Activated CD4-positive, alpha-beta memory T cell treated with anti-CD3 and anti-CD28 coated beads for 36 hours (primary cell): ENCODE measurements at regions not wholly inside any gene's neighbourhood (a gene's known extent, or its start where the extent isn't known, plus 50 kb on each side); places are given as distances from the start of the nearest gene placed in this dataset.

Source experiments
- CTCF ChIA-PET: fragments of 350-600 bp; sonication (Branson Sonifier 250); formaldehyde crosslinking; loops from one replicate; lab custom pipeline; 2021; ENCODE audit warnings: antibody characterized with exemption, inconsistent platforms; lab: Charles Lee
- POLR2A ChIA-PET: fragments of 350-600 bp; sonication (Branson Sonifier 250); formaldehyde crosslinking; loops from one replicate; lab custom pipeline; 2021; ENCODE audit warnings: antibody characterized with exemption; lab: Charles Lee
- DNase-seq: peaks from one replicate; pipeline ENCODE4 v3.0.0-alpha.2; 2020
- H3K27ac Mint-ChIP-seq: one replicate; pipeline ENCODE4 v1.8.0; 2021; ENCODE audit warnings: mixed read lengths
- H3K27me3 Mint-ChIP-seq: one replicate; pipeline ENCODE4 v1.8.0; 2021; ENCODE audit warnings: mixed read lengths
- H3K36me3 Mint-ChIP-seq: one replicate; pipeline ENCODE4 v1.8.0; 2021; ENCODE audit warnings: mixed read lengths
- H3K4me1 Mint-ChIP-seq: one replicate; pipeline ENCODE4 v1.8.0; 2021; ENCODE audit warnings: low read depth, mixed read lengths
- H3K4me3 Mint-ChIP-seq: one replicate; pipeline ENCODE4 v1.8.0; 2021; ENCODE audit warnings: mild to moderate bottlenecking, mixed read lengths
- H3K9me3 Mint-ChIP-seq: one replicate; pipeline ENCODE4 v1.8.0; 2021; ENCODE audit warnings: mixed read lengths
- intact Hi-C: fragments of 100-400 bp; cut with micrococcal nuclease; formaldehyde crosslinking; loops from one replicate; pipeline ENCODE4 v1.15.1; 2023

DNA sequence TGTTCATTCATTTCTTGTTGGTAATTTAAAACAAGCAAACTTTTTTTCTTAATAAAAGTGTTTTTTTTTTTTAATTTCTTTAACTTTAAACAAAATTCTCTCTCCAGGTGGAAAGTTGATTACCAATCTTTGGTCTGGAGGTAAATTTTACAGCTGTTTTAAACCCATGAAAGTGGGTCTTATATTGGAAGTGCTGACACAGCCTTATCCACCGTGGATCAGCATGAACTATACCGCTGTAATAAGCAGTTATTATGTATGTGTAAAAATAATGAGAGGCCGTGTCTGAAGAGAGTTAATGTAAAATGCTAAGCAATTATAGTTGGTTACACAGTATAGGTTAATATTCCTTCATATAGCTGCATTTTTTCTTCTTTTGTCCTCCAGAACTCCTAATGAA, 378.1 kb upstream of the ATP5MC3 start:
- peaks cover 4% of the 10 kb centered on the region for H3K27me3 Mint-ChIP-seq
- H3K4me1 Mint-ChIP-seq, result no peaks in the 10 kb centered on the region
- CTCF ChIA-PET, result no interaction called here
- H3K36me3 Mint-ChIP-seq, result no peaks in the 10 kb centered on the region
- H3K4me3 Mint-ChIP-seq, result no peak overlapping the region
- no peak overlapping the region for H3K27ac Mint-ChIP-seq
- intact Hi-C loops, result no loop called here
- POLR2A ChIA-PET, result no interaction called here
- H3K9me3 Mint-ChIP-seq, result no peaks in the 10 kb centered on the region
- DNase-seq, result no peak

GRCh38 chr2:175557810-175558377, 376.4 kb upstream of the ATP5MC3 start:
- peaks cover 5% of the 10 kb centered on the region for H3K27me3 Mint-ChIP-seq
- H3K27ac Mint-ChIP-seq, result no peak overlapping the region
- no peaks in the 10 kb centered on the region for H3K4me1 Mint-ChIP-seq
- no peaks in the 10 kb centered on the region for H3K9me3 Mint-ChIP-seq
- ChIA-PET CTCF (no interaction called here), POLR2A (no interaction called here)
- no peaks in the 10 kb centered on the region for H3K36me3 Mint-ChIP-seq
- no peak for DNase-seq
- intact Hi-C loops, result no loop called here
- H3K4me3 Mint-ChIP-seq, result no peak overlapping the region

- Mint-ChIP-seq H3K36me3 (no peaks in the 10 kb centered on the region), H3K4me1 (no peaks in the 10 kb centered on the region), H3K27me3 (peaks cover 10% of the 10 kb centered on the region), H3K9me3 (no peaks in the 10 kb centered on the region), H3K4me3 (no peak overlapping the region), H3K27ac (no peak overlapping the region)
- intact Hi-C loops, result no loop called here
- DNase-seq, result no peak
- ChIA-PET POLR2A (no interaction called here), CTCF (no interaction called here)
These were observed 372.4 kb upstream of the ATP5MC3 start for GRCh38 chr2:175553910-175554309.

DNA sequence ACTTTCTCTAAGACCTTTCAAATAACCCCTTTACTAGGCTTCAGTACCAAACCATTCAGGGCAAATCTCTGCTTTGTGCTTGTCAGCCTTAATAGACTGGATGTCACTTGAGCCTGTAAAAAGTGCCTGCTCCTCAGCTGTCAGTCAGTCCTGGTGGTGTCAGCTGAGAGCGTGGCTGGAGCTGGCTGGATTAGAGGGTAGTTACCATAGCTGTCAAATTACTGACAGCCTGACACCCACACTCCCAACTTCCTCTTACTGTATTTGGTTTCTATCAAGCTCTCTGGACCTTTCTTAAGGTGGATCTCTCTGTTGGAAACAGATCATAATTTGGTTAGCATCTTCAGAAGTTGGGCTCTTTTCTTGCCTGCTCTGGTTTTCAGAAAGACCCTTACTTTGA, 371.4 kb upstream of the ATP5MC3 start:
- POLR2A ChIA-PET, result no interaction called here
- Mint-ChIP-seq H3K36me3 (no peaks in the 10 kb centered on the region), H3K27me3 (peaks cover 9% of the 10 kb centered on the region), H3K4me3 (no peak overlapping the region), H3K27ac (no peak overlapping the region), H3K4me1 (no peaks in the 10 kb centered on the region), H3K9me3 (no peaks in the 10 kb centered on the region)
- no peak for DNase-seq
- CTCF ChIA-PET, result no interaction called here
- intact Hi-C loops, result no loop called here

- H3K36me3 Mint-ChIP-seq, result no peaks in the 10 kb centered on the region
- CTCF ChIA-PET, result no interaction called here
- H3K4me3 Mint-ChIP-seq, result no peak overlapping the region
- no peak for DNase-seq
- POLR2A ChIA-PET, result no interaction called here
- H3K27ac Mint-ChIP-seq, result no peak overlapping the region
- peaks cover 12% of the 10 kb centered on the region for H3K9me3 Mint-ChIP-seq
- no peaks in the 10 kb centered on the region for H3K4me1 Mint-ChIP-seq
- no peaks in the 10 kb centered on the region for H3K27me3 Mint-ChIP-seq
- intact Hi-C loops, result no loop called here
These were observed 358.9 kb upstream of the ATP5MC3 start for GRCh38 chr2:175540421-175540820.

- Mint-ChIP-seq H3K36me3 (no peaks in the 10 kb centered on the region), H3K27ac (no peak overlapping the region), H3K4me1 (no peaks in the 10 kb centered on the region), H3K9me3 (peaks cover 10% of the 10 kb centered on the region), H3K4me3 (no peak overlapping the region), H3K27me3 (no peaks in the 10 kb centered on the region)
- no peak for DNase-seq
- intact Hi-C loops, result no loop called here
- ChIA-PET POLR2A (no interaction called here), CTCF (no interaction called here)
These were observed 357.6 kb upstream of the ATP5MC3 start for GRCh38 chr2:175539122-175539521.

DNA sequence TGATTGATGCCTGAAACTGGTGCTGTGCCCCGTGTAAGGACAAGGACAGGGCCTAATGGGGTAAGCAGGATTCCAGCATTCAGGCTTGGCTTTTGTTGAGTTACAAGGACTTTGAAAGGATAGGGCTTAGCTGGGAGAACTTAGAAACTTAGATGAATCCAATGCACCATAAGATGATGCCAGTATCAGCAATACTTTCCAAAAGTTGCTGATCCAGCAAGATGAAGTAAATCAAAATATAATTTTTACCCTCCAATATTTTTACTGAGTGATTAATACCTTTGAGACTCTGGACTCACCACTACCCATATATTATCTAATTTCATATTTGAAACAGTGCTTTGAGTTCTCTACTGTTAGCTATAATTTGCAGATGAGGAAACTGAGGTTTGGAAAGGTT, 354.5 kb upstream of the ATP5MC3 start:
- CTCF ChIA-PET, result no interaction called here
- Mint-ChIP-seq H3K36me3 (no peaks in the 10 kb centered on the region), H3K27ac (no peak overlapping the region), H3K27me3 (no peaks in the 10 kb centered on the region), H3K4me3 (no peak overlapping the region), H3K9me3 (no peaks in the 10 kb centered on the region), H3K4me1 (no peaks in the 10 kb centered on the region)
- intact Hi-C loops, result no loop called here
- POLR2A ChIA-PET, result no interaction called here
- DNase-seq, result no peak

DNA sequence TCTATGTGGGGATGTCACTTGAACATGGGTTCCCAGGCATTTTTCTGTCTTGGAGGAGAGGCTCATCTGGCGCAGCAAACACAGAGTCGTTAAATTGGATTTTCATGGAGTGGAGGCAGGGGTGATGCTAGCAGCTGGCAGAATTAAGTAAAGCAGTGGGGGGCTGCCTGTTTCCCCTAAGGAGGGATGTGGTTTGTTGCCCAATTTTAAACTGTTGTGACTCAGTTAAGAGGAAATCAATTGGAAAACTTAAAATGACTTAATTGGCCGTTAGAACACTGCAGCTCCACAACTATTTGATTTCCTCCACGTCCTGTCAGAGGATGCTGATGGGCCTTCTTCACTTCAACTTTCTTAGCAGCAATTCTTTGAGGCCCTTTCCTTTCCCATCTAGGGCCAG, 354.1 kb upstream of the ATP5MC3 start:
- Mint-ChIP-seq H3K9me3 (no peaks in the 10 kb centered on the region), H3K36me3 (no peaks in the 10 kb centered on the region), H3K4me1 (no peaks in the 10 kb centered on the region), H3K4me3 (no peak overlapping the region), H3K27me3 (no peaks in the 10 kb centered on the region), H3K27ac (no peak overlapping the region)
- intact Hi-C loops, result no loop called here
- ChIA-PET POLR2A (no interaction called here), CTCF (no interaction called here)
- no peak for DNase-seq

GRCh38 chr2:175525975-175526374, 344.5 kb upstream of the ATP5MC3 start:
- no peak for DNase-seq
- H3K9me3 Mint-ChIP-seq, result no peaks in the 10 kb centered on the region
- H3K27ac Mint-ChIP-seq, result no peak overlapping the region
- no peaks in the 10 kb centered on the region for H3K36me3 Mint-ChIP-seq
- no peak overlapping the region for H3K4me3 Mint-ChIP-seq
- intact Hi-C loops, result no loop called here
- ChIA-PET CTCF (no interaction called here), POLR2A (no interaction called here)
- no peaks in the 10 kb centered on the region for H3K4me1 Mint-ChIP-seq
- H3K27me3 Mint-ChIP-seq, result peaks cover 3% of the 10 kb centered on the region

- Mint-ChIP-seq H3K27me3 (no peaks in the 10 kb centered on the region), H3K4me1 (no peaks in the 10 kb centered on the region), H3K9me3 (no peaks in the 10 kb centered on the region), H3K4me3 (no peak overlapping the region), H3K36me3 (no peaks in the 10 kb centered on the region), H3K27ac (no peak overlapping the region)
- DNase-seq, result no peak
- POLR2A ChIA-PET, result no interaction called here
- CTCF ChIA-PET, result interaction anchor here (0.6 kb wide), 1 partner anchor 254 kb away, joined by 3 read pairs; no protein-coding TSS in a partner anchor
- intact Hi-C loops, result no loop called here
These were observed 341.5 kb upstream of the ATP5MC3 start for GRCh38 chr2:175523001-175523400.

- Mint-ChIP-seq H3K36me3 (no peaks in the 10 kb centered on the region), H3K27me3 (no peaks in the 10 kb centered on the region), H3K4me1 (no peaks in the 10 kb centered on the region), H3K4me3 (no peak overlapping the region), H3K9me3 (no peaks in the 10 kb centered on the region), H3K27ac (no peak overlapping the region)
- DNase-seq, result no peak
- intact Hi-C loops, result no loop called here
- CTCF ChIA-PET, result no interaction called here
- POLR2A ChIA-PET, result no interaction called here
These were observed 336.7 kb upstream of the ATP5MC3 start for GRCh38 chr2:175518206-175518605.

GRCh38 chr2:175516555-175516954, 335.0 kb upstream of the ATP5MC3 start:
- H3K9me3 Mint-ChIP-seq, result no peaks in the 10 kb centered on the region
- DNase-seq, result no peak
- no peaks in the 10 kb centered on the region for H3K36me3 Mint-ChIP-seq
- intact Hi-C loops, result no loop called here
- ChIA-PET CTCF (no interaction called here), POLR2A (no interaction called here)
- no peak overlapping the region for H3K27ac Mint-ChIP-seq
- no peaks in the 10 kb centered on the region for H3K4me1 Mint-ChIP-seq
- no peaks in the 10 kb centered on the region for H3K27me3 Mint-ChIP-seq
- H3K4me3 Mint-ChIP-seq, result no peak overlapping the region

GRCh38 chr2:175500255-175500654, 318.7 kb upstream of the ATP5MC3 start:
- DNase-seq, result no peak
- Mint-ChIP-seq H3K4me3 (no peak overlapping the region), H3K36me3 (no peaks in the 10 kb centered on the region), H3K4me1 (no peaks in the 10 kb centered on the region), H3K27me3 (no peaks in the 10 kb centered on the region), H3K27ac (no peak overlapping the region), H3K9me3 (peaks cover 27% of the 10 kb centered on the region)
- POLR2A ChIA-PET, result no interaction called here
- CTCF ChIA-PET, result no interaction called here
- intact Hi-C loops, result no loop called here
